ENCODE measurements at regions not wholly inside any gene's neighbourhood (a gene's known extent, or its start where the extent isn't known, plus 50 kb on each side); places are given as distances from the start of the nearest gene placed in this dataset.

DNA sequence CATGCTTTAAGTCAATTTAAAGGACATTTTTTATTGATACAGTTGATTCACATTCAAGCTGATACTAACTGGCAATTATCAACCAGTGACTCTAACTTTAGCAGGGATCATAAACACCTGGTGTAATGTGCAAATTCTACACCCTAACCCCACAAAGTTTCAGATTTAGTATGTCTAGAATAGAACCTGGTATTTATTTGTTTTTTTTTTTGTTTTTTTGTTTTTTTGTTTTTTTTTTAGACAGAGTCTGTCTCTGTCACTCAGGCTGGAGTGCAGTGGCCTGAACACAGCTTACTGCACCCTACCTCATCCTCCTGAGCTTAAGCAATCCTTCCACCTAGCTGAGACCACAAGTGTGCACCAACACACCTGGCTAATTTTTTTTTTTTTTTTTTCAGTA is 311.2 kb upstream of the SEMA6A start (continued):
- TF ChIP-seq, protein P1, sequence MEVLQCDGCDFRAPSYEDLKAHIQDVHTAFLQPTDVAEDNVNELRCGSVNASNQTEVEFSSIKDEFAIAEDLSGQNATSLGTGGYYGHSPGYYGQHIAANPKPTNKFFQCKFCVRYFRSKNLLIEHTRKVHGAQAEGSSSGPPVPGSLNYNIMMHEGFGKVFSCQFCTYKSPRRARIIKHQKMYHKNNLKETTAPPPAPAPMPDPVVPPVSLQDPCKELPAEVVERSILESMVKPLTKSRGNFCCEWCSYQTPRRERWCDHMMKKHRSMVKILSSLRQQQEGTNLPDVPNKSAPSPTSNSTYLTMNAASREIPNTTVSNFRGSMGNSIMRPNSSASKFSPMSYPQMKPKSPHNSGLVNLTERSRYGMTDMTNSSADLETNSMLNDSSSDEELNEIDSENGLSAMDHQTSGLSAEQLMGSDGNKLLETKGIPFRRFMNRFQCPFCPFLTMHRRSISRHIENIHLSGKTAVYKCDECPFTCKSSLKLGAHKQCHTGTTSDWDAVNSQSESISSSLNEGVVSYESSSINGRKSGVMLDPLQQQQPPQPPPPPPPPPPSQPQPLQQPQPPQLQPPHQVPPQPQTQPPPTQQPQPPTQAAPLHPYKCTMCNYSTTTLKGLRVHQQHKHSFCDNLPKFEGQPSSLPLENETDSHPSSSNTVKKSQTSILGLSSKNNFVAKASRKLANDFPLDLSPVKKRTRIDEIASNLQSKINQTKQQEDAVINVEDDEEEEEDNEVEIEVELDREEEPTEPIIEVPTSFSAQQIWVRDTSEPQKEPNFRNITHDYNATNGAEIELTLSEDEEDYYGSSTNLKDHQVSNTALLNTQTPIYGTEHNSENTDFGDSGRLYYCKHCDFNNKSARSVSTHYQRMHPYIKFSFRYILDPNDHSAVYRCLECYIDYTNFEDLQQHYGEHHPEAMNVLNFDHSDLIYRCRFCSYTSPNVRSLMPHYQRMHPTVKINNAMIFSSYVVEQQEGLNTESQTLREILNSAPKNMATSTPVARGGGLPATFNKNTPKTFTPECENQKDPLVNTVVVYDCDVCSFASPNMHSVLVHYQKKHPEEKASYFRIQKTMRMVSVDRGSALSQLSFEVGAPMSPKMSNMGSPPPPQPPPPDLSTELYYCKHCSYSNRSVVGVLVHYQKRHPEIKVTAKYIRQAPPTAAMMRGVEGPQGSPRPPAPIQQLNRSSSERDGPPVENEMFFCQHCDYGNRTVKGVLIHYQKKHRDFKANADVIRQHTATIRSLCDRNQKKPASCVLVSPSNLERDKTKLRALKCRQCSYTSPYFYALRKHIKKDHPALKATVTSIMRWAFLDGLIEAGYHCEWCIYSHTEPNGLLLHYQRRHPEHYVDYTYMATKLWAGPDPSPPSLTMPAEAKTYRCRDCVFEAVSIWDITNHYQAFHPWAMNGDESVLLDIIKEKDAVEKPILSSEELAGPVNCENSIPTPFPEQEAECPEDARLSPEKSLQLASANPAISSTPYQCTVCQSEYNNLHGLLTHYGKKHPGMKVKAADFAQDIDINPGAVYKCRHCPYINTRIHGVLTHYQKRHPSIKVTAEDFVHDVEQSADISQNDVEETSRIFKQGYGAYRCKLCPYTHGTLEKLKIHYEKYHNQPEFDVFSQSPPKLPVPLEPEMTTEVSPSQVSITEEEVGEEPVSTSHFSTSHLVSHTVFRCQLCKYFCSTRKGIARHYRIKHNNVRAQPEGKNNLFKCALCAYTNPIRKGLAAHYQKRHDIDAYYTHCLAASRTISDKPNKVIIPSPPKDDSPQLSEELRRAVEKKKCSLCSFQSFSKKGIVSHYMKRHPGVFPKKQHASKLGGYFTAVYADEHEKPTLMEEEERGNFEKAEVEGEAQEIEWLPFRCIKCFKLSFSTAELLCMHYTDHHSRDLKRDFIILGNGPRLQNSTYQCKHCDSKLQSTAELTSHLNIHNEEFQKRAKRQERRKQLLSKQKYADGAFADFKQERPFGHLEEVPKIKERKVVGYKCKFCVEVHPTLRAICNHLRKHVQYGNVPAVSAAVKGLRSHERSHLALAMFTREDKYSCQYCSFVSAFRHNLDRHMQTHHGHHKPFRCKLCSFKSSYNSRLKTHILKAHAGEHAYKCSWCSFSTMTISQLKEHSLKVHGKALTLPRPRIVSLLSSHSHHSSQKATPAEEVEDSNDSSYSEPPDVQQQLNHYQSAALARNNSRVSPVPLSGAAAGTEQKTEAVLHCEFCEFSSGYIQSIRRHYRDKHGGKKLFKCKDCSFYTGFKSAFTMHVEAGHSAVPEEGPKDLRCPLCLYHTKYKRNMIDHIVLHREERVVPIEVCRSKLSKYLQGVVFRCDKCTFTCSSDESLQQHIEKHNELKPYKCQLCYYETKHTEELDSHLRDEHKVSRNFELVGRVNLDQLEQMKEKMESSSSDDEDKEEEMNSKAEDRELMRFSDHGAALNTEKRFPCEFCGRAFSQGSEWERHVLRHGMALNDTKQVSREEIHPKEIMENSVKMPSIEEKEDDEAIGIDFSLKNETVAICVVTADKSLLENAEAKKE (CRISPR knock-in tag; IDR thresholded peaks at IDR 0.05), result no peak
- no peak for TF ChIP-seq ZNF114 (CRISPR knock-in tag; IDR thresholded peaks at IDR 0.05)
- TF ChIP-seq, protein P2, sequence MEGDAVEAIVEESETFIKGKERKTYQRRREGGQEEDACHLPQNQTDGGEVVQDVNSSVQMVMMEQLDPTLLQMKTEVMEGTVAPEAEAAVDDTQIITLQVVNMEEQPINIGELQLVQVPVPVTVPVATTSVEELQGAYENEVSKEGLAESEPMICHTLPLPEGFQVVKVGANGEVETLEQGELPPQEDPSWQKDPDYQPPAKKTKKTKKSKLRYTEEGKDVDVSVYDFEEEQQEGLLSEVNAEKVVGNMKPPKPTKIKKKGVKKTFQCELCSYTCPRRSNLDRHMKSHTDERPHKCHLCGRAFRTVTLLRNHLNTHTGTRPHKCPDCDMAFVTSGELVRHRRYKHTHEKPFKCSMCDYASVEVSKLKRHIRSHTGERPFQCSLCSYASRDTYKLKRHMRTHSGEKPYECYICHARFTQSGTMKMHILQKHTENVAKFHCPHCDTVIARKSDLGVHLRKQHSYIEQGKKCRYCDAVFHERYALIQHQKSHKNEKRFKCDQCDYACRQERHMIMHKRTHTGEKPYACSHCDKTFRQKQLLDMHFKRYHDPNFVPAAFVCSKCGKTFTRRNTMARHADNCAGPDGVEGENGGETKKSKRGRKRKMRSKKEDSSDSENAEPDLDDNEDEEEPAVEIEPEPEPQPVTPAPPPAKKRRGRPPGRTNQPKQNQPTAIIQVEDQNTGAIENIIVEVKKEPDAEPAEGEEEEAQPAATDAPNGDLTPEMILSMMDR (conservative IDR thresholded peaks at IDR 0.05; ENCODE audit: low read depth in 2 of 2), result no peak
- TF ChIP-seq JUNB (IDR thresholded peaks at IDR 0.05; ENCODE audit: unreplicated experiment), result no peak
- TF ChIP-seq NANOG (IDR thresholded peaks at IDR 0.05; ENCODE audit: borderline replicate concordance), result no peak
- no peak for TF ChIP-seq EZH2 (IDR thresholded peaks at IDR 0.05; ENCODE audit: low read depth, unreplicated experiment)
- no peak for TF ChIP-seq STAT1 (IDR thresholded peaks at IDR 0.05; ENCODE audit: unreplicated experiment)

DNA sequence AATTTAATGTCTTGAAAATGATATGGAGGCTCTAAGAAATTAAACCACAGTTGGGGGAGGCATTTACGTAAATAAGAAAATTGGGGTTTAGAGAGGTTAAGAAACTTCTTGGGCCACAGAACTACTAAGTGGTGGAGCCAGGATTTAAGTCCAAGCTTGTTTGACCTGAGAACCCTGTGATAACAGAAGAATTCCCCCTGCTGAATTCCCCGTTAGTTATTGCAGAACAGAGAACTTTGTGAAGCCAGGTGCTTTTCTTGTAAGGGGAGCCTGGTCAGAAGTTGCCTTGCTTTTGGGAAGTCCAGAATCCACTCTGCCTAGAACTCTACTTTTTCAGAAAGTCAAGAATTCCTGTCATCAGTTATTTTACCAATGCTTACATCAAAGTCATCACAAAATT is 309.3 kb upstream of the SEMA6A start:
- no peaks in the 10 kb centered on the region for H3K36me3 ChIP-seq (ENCODE audit: insufficient read depth)
- no peak overlapping the region for H3K27ac Mint-ChIP-seq
- peak overlapping the region; percentile 89 for H2AFZ ChIP-seq
- peaks cover 3% of the 10 kb centered on the region; the same call in 2 of the 3 replicates for H3K4me1 Mint-ChIP-seq
- DNase-seq (ENCODE audit: low spot score) (no peak), ATAC-seq (no peak)
- no peak overlapping the region for H3K4me2 ChIP-seq
- no peak for TF ChIP-seq POLR2AphosphoS5 (IDR thresholded peaks at IDR 0.05; ENCODE audit: low read depth)
- no peak for TF ChIP-seq STAT1 (IDR thresholded peaks at IDR 0.05; ENCODE audit: unreplicated experiment)
- TF ChIP-seq ZNF114 (CRISPR knock-in tag; IDR thresholded peaks at IDR 0.05), result no peak
- TF ChIP-seq CREB1 (CRISPR knock-in tag; IDR thresholded peaks at IDR 0.05; ENCODE audit: low read depth), result no peak
- no peak for TF ChIP-seq ZNF331 (CRISPR knock-in tag; IDR thresholded peaks at IDR 0.05; ENCODE audit: low read depth)
- H3F3A ChIP-seq (replicated peaks; ENCODE audit: low read depth), result no peaks in the 10 kb centered on the region
- no peak overlapping the region for H3K27ac ChIP-seq (ENCODE audit: low read depth)
- no peak overlapping the region for H3K4me3 Mint-ChIP-seq
- no peaks in the 10 kb centered on the region for H3K79me2 ChIP-seq (replicated peaks; ENCODE audit: insufficient read depth)
- no peaks in the 10 kb centered on the region for H3K27me3 Mint-ChIP-seq (ENCODE audit: insufficient read depth, low read depth, poor library complexity)
- no peaks in the 10 kb centered on the region for H3K27me3 ChIP-seq (ENCODE audit: insufficient read depth)
- H3K9me2 ChIP-seq (ENCODE audit: insufficient read depth), result peaks cover 3% of the 10 kb centered on the region
- no peak overlapping the region for H3K4me3 ChIP-seq
- no peaks in the 10 kb centered on the region for H3K9me3 Mint-ChIP-seq
- H4K20me1 ChIP-seq (replicated peaks; ENCODE audit: insufficient read depth), result no peaks in the 10 kb centered on the region
- no peaks in the 10 kb centered on the region for H3K4me1 ChIP-seq (ENCODE audit: insufficient read depth)
- H3K36me3 Mint-ChIP-seq (ENCODE audit: low read depth), result no peaks in the 10 kb centered on the region

Data from GM23338 (cell line).